ENCODE measurements at regions not wholly inside any gene's neighbourhood (a gene's known extent, or its start where the extent isn't known, plus 50 kb on each side); places are given as distances from the start of the nearest gene placed in this dataset.

- TF ChIP-seq CTCF (IDR thresholded peaks at IDR 0.05) (no peak), POLR2A (IDR thresholded peaks at IDR 0.05) (no peak)
These were observed 559.1 kb downstream of the CSNK1G3 start for GRCh38 chr5:124071039-124071438.
